ENCODE measurements at regions not wholly inside any gene's neighbourhood (a gene's known extent, or its start where the extent isn't known, plus 50 kb on each side); places are given as distances from the start of the nearest gene placed in this dataset.

DNA sequence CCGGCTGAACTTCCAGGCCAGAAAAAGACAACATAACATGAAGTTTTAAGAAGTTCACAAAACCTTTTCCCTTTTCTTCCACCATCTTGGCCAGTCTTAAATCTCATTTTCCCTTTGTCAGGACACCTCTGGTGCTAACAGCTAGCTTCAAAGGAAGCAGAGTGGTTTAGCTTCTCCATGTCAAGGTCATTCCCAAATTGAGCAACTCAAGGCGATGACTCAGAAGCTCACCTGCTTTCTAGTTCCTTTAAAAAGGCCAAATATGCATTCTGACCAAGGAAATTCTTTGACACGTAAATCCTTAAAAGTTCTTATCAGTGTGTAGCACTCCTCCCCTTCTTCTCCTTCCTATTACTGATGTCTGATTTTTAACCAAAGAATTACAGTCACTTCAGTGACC is 69.6 kb upstream of the VGLL2 start:
- Histone ChIP-seq H2BK12ac (ENCODE audit: low read length) (no peak overlapping the region), H2BK120ac (ENCODE audit: insufficient read depth, low read length, poor library complexity) (no peak overlapping the region), H3K4me2 (ENCODE audit: low read length) (no peak overlapping the region), H3K9me3 (ENCODE audit: insufficient read depth, low read depth, low read length) (no peaks in the 10 kb centered on the region), H2AFZ (ENCODE audit: insufficient read depth, low read length, poor library complexity) (no peak overlapping the region), H2AK5ac (ENCODE audit: low read length) (no peak overlapping the region), H4K8ac (ENCODE audit: low read depth, low read length) (no peak overlapping the region), H3K4me1 (ENCODE audit: control insufficient read depth in 1 of 2, insufficient read depth in 2 of 2, low read length in 2 of 2) (no peaks in the 10 kb centered on the region), H3K4me3 (ENCODE audit: low read depth, low read length) (no peak overlapping the region), H3K79me2 (ENCODE audit: control insufficient read depth, insufficient read depth, low read length, poor library complexity) (no peaks in the 10 kb centered on the region), H3K27me3 (ENCODE audit: insufficient read depth, low read length) (no peaks in the 10 kb centered on the region), H4K91ac (ENCODE audit: low read depth, low read length) (no peak overlapping the region), H3K4ac (ENCODE audit: low read depth, low read length) (no peak overlapping the region), H3K36me3 (ENCODE audit: control insufficient read depth in 1 of 2, insufficient read depth in 2 of 2, low read length in 2 of 2) (no peaks in the 10 kb centered on the region), H3K79me1 (ENCODE audit: low read length) (no peaks in the 10 kb centered on the region), H3K9ac (ENCODE audit: low read length) (no peak overlapping the region), H3K23ac (ENCODE audit: low read length) (no peak overlapping the region), H3K27ac (ENCODE audit: low read depth, low read length) (no peak overlapping the region), H4K12ac (ENCODE audit: low read depth, low read length) (no peak overlapping the region), H3K18ac (ENCODE audit: low read length) (no peak overlapping the region), H3K14ac (ENCODE audit: low read length) (no peak overlapping the region), H2BK5ac (ENCODE audit: low read depth, low read length, poor library complexity) (no peak overlapping the region)
- DNase-seq = peak; percentile 83 to 94
- WGBS (ENCODE audit: extremely low coverage, insufficient coverage, insufficient read length) = no CpG with 5 or more reads among the region's 3 CpGs

DNA sequence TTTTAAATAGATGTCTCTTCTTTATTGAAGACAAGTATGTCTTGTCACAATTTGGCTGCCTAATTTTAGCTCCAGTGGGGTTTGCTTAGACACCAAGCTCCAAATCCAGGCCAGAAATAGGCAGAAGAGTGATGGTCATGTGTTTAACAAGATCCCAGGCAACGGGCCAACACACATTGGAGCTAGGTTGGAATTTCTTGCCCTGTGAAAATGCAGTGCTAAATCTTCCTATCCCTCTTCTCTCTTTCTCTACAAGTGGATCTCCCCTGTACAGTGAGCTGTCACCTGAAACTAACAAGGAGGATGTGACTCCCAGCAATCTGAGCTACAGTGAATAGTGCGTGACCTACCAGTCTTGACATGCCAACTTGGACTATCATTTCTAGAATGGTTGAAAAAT is 65.3 kb upstream of the VGLL2 start:
- DNase-seq = no peak
- H4K12ac ChIP-seq (ENCODE audit: low read depth, low read length) = no peak overlapping the region
- H3K4me2 ChIP-seq (ENCODE audit: low read length) = no peak overlapping the region
- no peak overlapping the region for H3K23ac ChIP-seq (ENCODE audit: low read length)
- no peak overlapping the region for H2AFZ ChIP-seq (ENCODE audit: insufficient read depth, low read length, poor library complexity)
- H3K4ac ChIP-seq (ENCODE audit: low read depth, low read length) = no peak overlapping the region
- no peak overlapping the region for H3K4me3 ChIP-seq (ENCODE audit: low read depth, low read length)
- H3K79me2 ChIP-seq (ENCODE audit: control insufficient read depth, insufficient read depth, low read length, poor library complexity) = no peaks in the 10 kb centered on the region
- no peak overlapping the region for H2BK12ac ChIP-seq (ENCODE audit: low read length)
- no peak overlapping the region for H3K9ac ChIP-seq (ENCODE audit: low read length)
- WGBS (ENCODE audit: extremely low coverage, insufficient coverage, insufficient read length) = no CpG with 5 or more reads among the region's 2 CpGs
- H4K8ac ChIP-seq (ENCODE audit: low read depth, low read length) = no peak overlapping the region
- no peak overlapping the region for H4K91ac ChIP-seq (ENCODE audit: low read depth, low read length)
- H3K18ac ChIP-seq (ENCODE audit: low read length) = no peak overlapping the region
- no peak overlapping the region for H3K14ac ChIP-seq (ENCODE audit: low read length)
- H3K27me3 ChIP-seq (ENCODE audit: insufficient read depth, low read length) = no peaks in the 10 kb centered on the region
- no peak overlapping the region for H2AK5ac ChIP-seq (ENCODE audit: low read length)
- no peak overlapping the region for H2BK120ac ChIP-seq (ENCODE audit: insufficient read depth, low read length, poor library complexity)
- no peaks in the 10 kb centered on the region for H3K79me1 ChIP-seq (ENCODE audit: low read length)
- H3K27ac ChIP-seq (ENCODE audit: low read depth, low read length) = no peak overlapping the region
- H3K36me3 ChIP-seq (ENCODE audit: control insufficient read depth in 1 of 2, insufficient read depth in 2 of 2, low read length in 2 of 2) = no peaks in the 10 kb centered on the region
- H2BK5ac ChIP-seq (ENCODE audit: low read depth, low read length, poor library complexity) = no peak overlapping the region
- H3K4me1 ChIP-seq (ENCODE audit: control insufficient read depth in 1 of 2, insufficient read depth in 2 of 2, low read length in 2 of 2) = no peaks in the 10 kb centered on the region
- no peaks in the 10 kb centered on the region for H3K9me3 ChIP-seq (ENCODE audit: insufficient read depth, low read depth, low read length)

DNA sequence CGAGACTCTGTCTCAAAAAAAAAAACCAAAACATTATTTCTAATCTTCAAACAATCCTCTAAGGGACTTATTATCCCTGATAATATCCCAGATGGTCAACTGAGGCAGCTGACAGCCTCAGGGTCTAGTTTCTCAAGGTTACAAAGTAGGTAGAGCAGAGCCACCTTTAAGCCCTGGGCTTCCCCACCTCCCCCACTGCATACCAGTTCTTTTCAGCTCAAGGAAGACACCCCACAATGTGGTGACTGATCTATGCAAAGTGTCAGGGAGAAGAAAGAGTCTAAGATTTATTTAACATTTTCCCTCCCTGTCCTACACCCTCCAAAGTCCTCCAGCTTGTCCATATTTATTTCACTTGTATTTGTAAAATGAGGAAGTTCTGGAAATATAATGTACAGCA is 60.5 kb upstream of the VGLL2 start:
- no peak overlapping the region for H3K23ac ChIP-seq (ENCODE audit: low read length)
- H3K18ac ChIP-seq (ENCODE audit: low read length) = no peak overlapping the region
- no peak overlapping the region for H4K12ac ChIP-seq (ENCODE audit: low read depth, low read length)
- no peaks in the 10 kb centered on the region for H3K4me1 ChIP-seq (ENCODE audit: control insufficient read depth in 1 of 2, insufficient read depth in 2 of 2, low read length in 2 of 2)
- H2AFZ ChIP-seq (ENCODE audit: insufficient read depth, low read length, poor library complexity) = no peak overlapping the region
- no peak overlapping the region for H2BK120ac ChIP-seq (ENCODE audit: insufficient read depth, low read length, poor library complexity)
- H2BK5ac ChIP-seq (ENCODE audit: low read depth, low read length, poor library complexity) = no peak overlapping the region
- H3K27me3 ChIP-seq (ENCODE audit: insufficient read depth, low read length) = no peaks in the 10 kb centered on the region
- H2AK5ac ChIP-seq (ENCODE audit: low read length) = no peak overlapping the region
- no peak overlapping the region for H3K4me2 ChIP-seq (ENCODE audit: low read length)
- WGBS (ENCODE audit: extremely low coverage, insufficient coverage, insufficient read length) = no CpG with 5 or more reads among the region's 1 CpG
- H3K9me3 ChIP-seq (ENCODE audit: insufficient read depth, low read depth, low read length) = no peaks in the 10 kb centered on the region
- H3K4me3 ChIP-seq (ENCODE audit: low read depth, low read length) = no peak overlapping the region
- no peak for DNase-seq
- no peak overlapping the region for H3K27ac ChIP-seq (ENCODE audit: low read depth, low read length)
- no peak overlapping the region for H4K8ac ChIP-seq (ENCODE audit: low read depth, low read length)
- H3K79me1 ChIP-seq (ENCODE audit: low read length) = no peaks in the 10 kb centered on the region
- no peak overlapping the region for H3K14ac ChIP-seq (ENCODE audit: low read length)
- H2BK12ac ChIP-seq (ENCODE audit: low read length) = no peak overlapping the region
- no peak overlapping the region for H3K4ac ChIP-seq (ENCODE audit: low read depth, low read length)
- H3K36me3 ChIP-seq (ENCODE audit: control insufficient read depth in 1 of 2, insufficient read depth in 2 of 2, low read length in 2 of 2) = no peaks in the 10 kb centered on the region
- H3K79me2 ChIP-seq (ENCODE audit: control insufficient read depth, insufficient read depth, low read length, poor library complexity) = no peaks in the 10 kb centered on the region
- no peak overlapping the region for H3K9ac ChIP-seq (ENCODE audit: low read length)
- H4K91ac ChIP-seq (ENCODE audit: low read depth, low read length) = no peak overlapping the region

DNA sequence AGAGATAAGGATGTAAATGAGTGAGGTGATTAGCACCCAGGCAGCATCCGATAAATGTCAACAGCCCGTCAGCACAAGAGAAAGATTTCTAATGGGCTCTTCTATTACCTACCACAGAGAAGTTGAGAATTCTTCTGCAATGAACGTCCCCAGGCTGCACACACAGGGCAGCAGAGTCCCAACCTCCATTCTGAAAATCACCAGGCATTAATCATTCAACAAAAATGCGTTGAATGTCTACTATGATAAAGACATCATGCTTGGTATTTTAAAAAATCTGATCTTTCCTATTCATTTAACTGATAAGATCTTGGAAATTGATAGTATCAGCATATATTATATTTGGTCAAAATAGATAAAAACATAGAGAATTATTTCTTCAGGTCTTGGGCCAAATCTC is 59.5 kb upstream of the VGLL2 start:
- no peak overlapping the region for H4K91ac ChIP-seq (ENCODE audit: low read depth, low read length)
- no peak overlapping the region for H3K14ac ChIP-seq (ENCODE audit: low read length)
- H3K4ac ChIP-seq (ENCODE audit: low read depth, low read length) = no peak overlapping the region
- no peaks in the 10 kb centered on the region for H3K79me1 ChIP-seq (ENCODE audit: low read length)
- H3K23ac ChIP-seq (ENCODE audit: low read length) = no peak overlapping the region
- no peaks in the 10 kb centered on the region for H3K9me3 ChIP-seq (ENCODE audit: insufficient read depth, low read depth, low read length)
- DNase-seq = peak; percentile 65 to 93
- H4K8ac ChIP-seq (ENCODE audit: low read depth, low read length) = no peak overlapping the region
- no peaks in the 10 kb centered on the region for H3K27me3 ChIP-seq (ENCODE audit: insufficient read depth, low read length)
- no peak overlapping the region for H3K4me3 ChIP-seq (ENCODE audit: low read depth, low read length)
- no peak overlapping the region for H2BK5ac ChIP-seq (ENCODE audit: low read depth, low read length, poor library complexity)
- no CpG with 5 or more reads among the region's 4 CpGs for WGBS (ENCODE audit: extremely low coverage, insufficient coverage, insufficient read length)
- no peak overlapping the region for H3K9ac ChIP-seq (ENCODE audit: low read length)
- no peak overlapping the region for H2BK120ac ChIP-seq (ENCODE audit: insufficient read depth, low read length, poor library complexity)
- H3K27ac ChIP-seq (ENCODE audit: low read depth, low read length) = no peak overlapping the region
- no peak overlapping the region for H2AFZ ChIP-seq (ENCODE audit: insufficient read depth, low read length, poor library complexity)
- H3K79me2 ChIP-seq (ENCODE audit: control insufficient read depth, insufficient read depth, low read length, poor library complexity) = no peaks in the 10 kb centered on the region
- H2BK12ac ChIP-seq (ENCODE audit: low read length) = no peak overlapping the region
- no peaks in the 10 kb centered on the region for H3K36me3 ChIP-seq (ENCODE audit: control insufficient read depth in 1 of 2, insufficient read depth in 2 of 2, low read length in 2 of 2)
- H2AK5ac ChIP-seq (ENCODE audit: low read length) = no peak overlapping the region
- H3K4me2 ChIP-seq (ENCODE audit: low read length) = no peak overlapping the region
- no peak overlapping the region for H4K12ac ChIP-seq (ENCODE audit: low read depth, low read length)
- no peaks in the 10 kb centered on the region for H3K4me1 ChIP-seq (ENCODE audit: control insufficient read depth in 1 of 2, insufficient read depth in 2 of 2, low read length in 2 of 2)
- H3K18ac ChIP-seq (ENCODE audit: low read length) = no peak overlapping the region

Measured in trophoblast cell (in vitro differentiated cells and primary cell).